B cell (primary cell): ENCODE measurements at regions not wholly inside any gene's neighbourhood (a gene's known extent, or its start where the extent isn't known, plus 50 kb on each side); places are given as distances from the start of the nearest gene placed in this dataset.

ENCODE experiments used
- ATAC-seq: fragments of 200-7000 bp; cut with Tn5 transposase; one replicate; pipeline ENCODE4 v1.10.0; 2021; ENCODE audit warnings: low read depth, mild to moderate bottlenecking, moderate number of reproducible peaks, moderate library complexity
- CTCF ChIA-PET: fragments of 350-600 bp; sonication (Branson Sonifier 250); formaldehyde crosslinking; loops from one replicate; lab custom pipeline; 2021; ENCODE audit warnings: antibody characterized with exemption, inconsistent platforms; lab: Charles Lee
- POLR2A ChIA-PET: fragments of 350-600 bp; sonication (Branson Sonifier 250); formaldehyde crosslinking; loops from one replicate; lab custom pipeline; 2021; ENCODE audit warnings: antibody characterized with exemption; lab: Charles Lee
- DNase-seq: peaks from one replicate; pipeline ENCODE4 v3.0.0; 2013
- H2AFZ ChIP-seq: 2 replicates; pipeline ENCODE4 v1.6.1; 2012; ENCODE audit warnings: mild to moderate bottlenecking, low read depth, low read length; ENCODE audit not compliant: insufficient read depth, poor library complexity, severe bottlenecking
- H3K27ac ChIP-seq, 2 donors: 1 replicate in 1 of 2; 2 replicates in 1 of 2; pipeline ENCODE4 v1.5.1; 2012 to 2013; ENCODE audit warnings: low read length in 2 of 2, mild to moderate bottlenecking in 2 of 2, moderate library complexity in 1 of 2
- H3K27me3 ChIP-seq, 4 experiments: fragments of 200-600 bp in 1 of 4; sonication (generic) in 1 of 4; replicated peaks in 1 of 4; 1 replicate in 2 of 4; 2 replicates in 2 of 4; pipeline versions ENCODE4 v1.6.1 to v1.7.0; 2013 to 2016; ENCODE audit warnings: low read length in 3 of 4, mild to moderate bottlenecking in 2 of 4, mixed read lengths in 1 of 4, moderate library complexity in 1 of 4; ENCODE audit not compliant: insufficient read depth in 4 of 4, control insufficient read depth in 3 of 4; ENCODE audit errors: control extremely low read depth in 1 of 4
- H3K36me3 ChIP-seq, 2 experiments: replicated peaks in 1 of 2; 1 replicate in 1 of 2; 2 replicates in 1 of 2; pipeline versions ENCODE4 v1.6.1 to v1.7.1; 2013; ENCODE audit warnings: low read length in 1 of 2; ENCODE audit not compliant: insufficient read depth in 2 of 2, control insufficient read depth in 1 of 2; ENCODE audit errors: control extremely low read depth in 1 of 2, extremely low read depth in 1 of 2
- H3K4me1 ChIP-seq, 2 donors: fragments of 200-600 bp in 1 of 2; sonication (generic) in 1 of 2; 1 replicate in 1 of 2; 2 replicates in 1 of 2; pipeline versions ENCODE4 v1.5.1 to v1.6.1; 2013 to 2017; ENCODE audit warnings: low read length in 2 of 2; ENCODE audit not compliant: control insufficient read depth in 2 of 2, insufficient read depth in 2 of 2
- H3K4me2 ChIP-seq: replicated peaks from 2 replicates; pipeline ENCODE3; 2012; ENCODE audit warnings: mild to moderate bottlenecking, low read depth, low read length; ENCODE audit not compliant: poor library complexity, severe bottlenecking
- H3K4me3 ChIP-seq, 5 experiments: fragments of 200-600 bp in 1 of 5; sonication (generic) in 1 of 5; 1 replicate in 3 of 5; 2 replicates in 2 of 5; pipeline versions ENCODE4 v1.5.1 to v1.7.0; 2011 to 2016; ENCODE audit warnings: low read length in 4 of 5, mild to moderate bottlenecking in 4 of 5, low read depth in 2 of 5, control low read depth in 1 of 5, moderate library complexity in 1 of 5; ENCODE audit not compliant: insufficient read depth in 1 of 5; ENCODE audit errors: control extremely low read depth in 1 of 5, extremely low read depth in 1 of 5
- H3K79me2 ChIP-seq: fragments of 200-600 bp; sonication (generic); one replicate; pipeline ENCODE4 v1.6.0; 2016; ENCODE audit warnings: low read length; ENCODE audit not compliant: control insufficient read depth, insufficient read depth
- H3K9ac ChIP-seq: fragments of 200-600 bp; sonication (generic); 2 replicates; pipeline ENCODE4 v1.6.1; 2017; ENCODE audit warnings: mild to moderate bottlenecking, low read length, moderate library complexity
- H3K9me3 ChIP-seq, 3 donors: one replicate each; pipeline versions ENCODE4 v1.6.1 to v1.7.1; 2013; ENCODE audit warnings: low read length in 2 of 3; ENCODE audit not compliant: control insufficient read depth in 2 of 3, insufficient read depth in 1 of 3; ENCODE audit errors: control extremely low read depth in 1 of 3
- H4K20me1 ChIP-seq: 2 replicates; pipeline ENCODE4 v1.6.0; 2012; ENCODE audit warnings: mild to moderate bottlenecking, low read length; ENCODE audit not compliant: insufficient read depth, control insufficient read depth, poor library complexity, severe bottlenecking
- H3K27ac Mint-ChIP-seq: one replicate; pipeline ENCODE4 v1.8.0; 2021; ENCODE audit warnings: mixed read lengths
- H3K27me3 Mint-ChIP-seq: one replicate; pipeline ENCODE4 v1.8.0; 2021; ENCODE audit warnings: mixed read lengths
- H3K4me1 Mint-ChIP-seq: one replicate; pipeline ENCODE4 v1.8.0; 2021; ENCODE audit warnings: mixed read lengths
- H3K4me3 Mint-ChIP-seq: one replicate; pipeline ENCODE4 v1.8.0; 2021; ENCODE audit warnings: mixed read lengths
- H3K9me3 Mint-ChIP-seq: one replicate; pipeline ENCODE4 v1.8.0; 2022; ENCODE audit warnings: mixed read lengths; ENCODE audit not compliant: insufficient read depth
- CTCF ChIP-seq: fragments of 200-600 bp; IDR thresholded peaks from one replicate; pipeline ENCODE4 v1.8.0; 2022; ENCODE audit warnings: antibody characterized with exemption, mild to moderate bottlenecking
- EZH2 ChIP-seq: IDR thresholded peaks from 2 replicates; pipeline ENCODE4 v1.6.1; 2012; ENCODE audit warnings: borderline replicate concordance, low read depth, mild to moderate bottlenecking, moderate library complexity, low read length; ENCODE audit not compliant: insufficient read depth, poor library complexity, severe bottlenecking
- WGBS: methylation state at CpG from one replicate; pipeline ENCODE4 v1.1.5; 2013; ENCODE audit warnings: missing lambda C conversion rate; ENCODE audit not compliant: insufficient coverage; 5-methylcytosine and 5-hydroxymethylcytosine counted together
- intact Hi-C: fragments of 100-400 bp; cut with micrococcal nuclease; formaldehyde crosslinking; loops from one replicate; pipeline ENCODE4 v1.10.0; 2022

- Mint-ChIP-seq H3K27ac (peak overlapping the region; percentile 48), H3K4me1 (peaks cover 62% of the 10 kb centered on the region), H3K4me3 (peak overlapping the region; percentile 7), H3K9me3 (peaks cover 3% of the 10 kb centered on the region), H3K27me3 (no peaks in the 10 kb centered on the region)
- Histone ChIP-seq H3K4me1 (peaks cover 35 to 60% of the 10 kb centered on the region in 2 donors), H3K27me3 (no peaks in the 10 kb centered on the region), H3K27ac (peak overlapping the region in 1 of 2 donors; percentile 46), H3K9me3 (peaks cover 0 to 2% (median 0%) of the 10 kb centered on the region in 3 donors), H2AFZ (no peak overlapping the region), H3K4me3 (no peak overlapping the region), H4K20me1 (no peaks in the 10 kb centered on the region), H3K36me3 (no peaks in the 10 kb centered on the region), H3K9ac (no peak overlapping the region), H3K4me2 (no peak overlapping the region), H3K79me2 (no peaks in the 10 kb centered on the region)
- WGBS, result no CpG with 5 or more reads among the region's 3 CpGs
- no peak for ATAC-seq
- no peak for DNase-seq
- intact Hi-C loops, result loop anchor here (5.0 to 10.0 kb wide), 2 partner anchors 66 to 92 kb away; no protein-coding TSS in a partner anchor
- ChIA-PET CTCF (no interaction called here), POLR2A (no interaction called here)
- TF ChIP-seq CTCF (no peak), EZH2 (no peak)
Observed at GRCh38 chr16:48459167-48459566, 74.0 kb upstream of the SIAH1 start.

- Histone ChIP-seq H3K4me2 (no peak overlapping the region), H3K27ac (no peak overlapping the region), H4K20me1 (no peaks in the 10 kb centered on the region), H3K79me2 (no peaks in the 10 kb centered on the region), H3K9ac (no peak overlapping the region), H3K9me3 (no peaks in the 10 kb centered on the region), H3K4me1 (peaks cover 21 to 40% of the 10 kb centered on the region in 2 donors), H3K36me3 (no peaks in the 10 kb centered on the region), H2AFZ (no peak overlapping the region), H3K4me3 (no peak overlapping the region), H3K27me3 (no peaks in the 10 kb centered on the region)
- intact Hi-C loops, result loop anchor here (10.0 kb wide), 1 partner anchor 71 kb away; no protein-coding TSS in a partner anchor
- peaks cover 37% of the 10 kb centered on the region for H3K4me1 Mint-ChIP-seq
- no peaks in the 10 kb centered on the region for H3K9me3 Mint-ChIP-seq
- POLR2A ChIA-PET, result interaction anchor here (1.0 to 2.1 kb wide), 3 partner anchors 22 to 27 kb away, joined by 3 to 13 read pairs (median 6); no protein-coding TSS in a partner anchor
- DNase-seq (no peak), ATAC-seq (no peak)
- CTCF ChIA-PET, result interaction anchor here (1.4 kb wide), 1 partner anchor 11 kb away, joined by 4 read pairs; no protein-coding TSS in a partner anchor
- peak overlapping the region; percentile 37 for H3K27ac Mint-ChIP-seq
- 94% methylated on average over 5 of the region's 7 CpGs for WGBS
- TF ChIP-seq CTCF (no peak), EZH2 (no peak)
- no peaks in the 10 kb centered on the region for H3K27me3 Mint-ChIP-seq
- no peak overlapping the region for H3K4me3 Mint-ChIP-seq
Observed at GRCh38 chr16:48454051-48454450, 68.8 kb upstream of the SIAH1 start.
